H1 (cell line): ENCODE measurements at regions not wholly inside any gene's neighbourhood (a gene's known extent, or its start where the extent isn't known, plus 50 kb on each side); places are given as distances from the start of the nearest gene placed in this dataset.

Source experiments
- ATF2 ChIP-seq: IDR thresholded peaks from 2 replicates; pipeline ENCODE4 v1.6.1; 2012; ENCODE audit warnings: low read length, inconsistent platforms
- SIN3A ChIP-seq, 2 experiments: IDR thresholded peaks in 1 of 2; conservative IDR thresholded peaks in 1 of 2; 2 replicates each; pipeline ENCODE4 v1.6.1; 2011 to 2012; ENCODE audit warnings: low read length in 2 of 2, improper control_type of control experiment in 1 of 2, low read depth in 1 of 2, mild to moderate bottlenecking in 1 of 2
- TF ChIP-seq, protein P1 (sequence below): fragments of 300-600 bp; sonication (generic); IDR thresholded peaks from 2 replicates; pipeline ENCODE4 v1.7.1; 2012; ENCODE audit warnings: low read length, moderate library complexity, mild to moderate bottlenecking, inconsistent platforms; ENCODE audit not compliant: insufficient replicate concordance

DNA sequence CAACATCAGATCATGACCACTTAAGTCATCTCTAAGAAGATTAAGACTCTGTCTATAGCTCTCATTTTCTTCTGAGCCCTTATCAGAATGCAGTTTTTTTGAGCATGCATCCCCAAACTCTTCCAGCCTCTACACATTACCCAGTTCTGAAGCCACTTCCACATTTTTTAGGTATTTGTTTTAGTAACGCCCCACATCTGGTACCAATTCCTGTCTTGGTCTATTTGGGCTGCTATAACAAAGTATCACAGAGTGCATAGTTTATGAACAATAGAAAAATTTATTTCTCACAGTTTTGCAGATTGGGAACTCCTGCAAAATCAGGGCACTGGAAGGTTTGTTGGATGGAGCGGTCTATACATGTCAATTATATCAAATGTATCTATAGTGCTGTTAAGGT lies 107.7 kb upstream of the KCND2 start (continued):
- TF ChIP-seq, protein P1, sequence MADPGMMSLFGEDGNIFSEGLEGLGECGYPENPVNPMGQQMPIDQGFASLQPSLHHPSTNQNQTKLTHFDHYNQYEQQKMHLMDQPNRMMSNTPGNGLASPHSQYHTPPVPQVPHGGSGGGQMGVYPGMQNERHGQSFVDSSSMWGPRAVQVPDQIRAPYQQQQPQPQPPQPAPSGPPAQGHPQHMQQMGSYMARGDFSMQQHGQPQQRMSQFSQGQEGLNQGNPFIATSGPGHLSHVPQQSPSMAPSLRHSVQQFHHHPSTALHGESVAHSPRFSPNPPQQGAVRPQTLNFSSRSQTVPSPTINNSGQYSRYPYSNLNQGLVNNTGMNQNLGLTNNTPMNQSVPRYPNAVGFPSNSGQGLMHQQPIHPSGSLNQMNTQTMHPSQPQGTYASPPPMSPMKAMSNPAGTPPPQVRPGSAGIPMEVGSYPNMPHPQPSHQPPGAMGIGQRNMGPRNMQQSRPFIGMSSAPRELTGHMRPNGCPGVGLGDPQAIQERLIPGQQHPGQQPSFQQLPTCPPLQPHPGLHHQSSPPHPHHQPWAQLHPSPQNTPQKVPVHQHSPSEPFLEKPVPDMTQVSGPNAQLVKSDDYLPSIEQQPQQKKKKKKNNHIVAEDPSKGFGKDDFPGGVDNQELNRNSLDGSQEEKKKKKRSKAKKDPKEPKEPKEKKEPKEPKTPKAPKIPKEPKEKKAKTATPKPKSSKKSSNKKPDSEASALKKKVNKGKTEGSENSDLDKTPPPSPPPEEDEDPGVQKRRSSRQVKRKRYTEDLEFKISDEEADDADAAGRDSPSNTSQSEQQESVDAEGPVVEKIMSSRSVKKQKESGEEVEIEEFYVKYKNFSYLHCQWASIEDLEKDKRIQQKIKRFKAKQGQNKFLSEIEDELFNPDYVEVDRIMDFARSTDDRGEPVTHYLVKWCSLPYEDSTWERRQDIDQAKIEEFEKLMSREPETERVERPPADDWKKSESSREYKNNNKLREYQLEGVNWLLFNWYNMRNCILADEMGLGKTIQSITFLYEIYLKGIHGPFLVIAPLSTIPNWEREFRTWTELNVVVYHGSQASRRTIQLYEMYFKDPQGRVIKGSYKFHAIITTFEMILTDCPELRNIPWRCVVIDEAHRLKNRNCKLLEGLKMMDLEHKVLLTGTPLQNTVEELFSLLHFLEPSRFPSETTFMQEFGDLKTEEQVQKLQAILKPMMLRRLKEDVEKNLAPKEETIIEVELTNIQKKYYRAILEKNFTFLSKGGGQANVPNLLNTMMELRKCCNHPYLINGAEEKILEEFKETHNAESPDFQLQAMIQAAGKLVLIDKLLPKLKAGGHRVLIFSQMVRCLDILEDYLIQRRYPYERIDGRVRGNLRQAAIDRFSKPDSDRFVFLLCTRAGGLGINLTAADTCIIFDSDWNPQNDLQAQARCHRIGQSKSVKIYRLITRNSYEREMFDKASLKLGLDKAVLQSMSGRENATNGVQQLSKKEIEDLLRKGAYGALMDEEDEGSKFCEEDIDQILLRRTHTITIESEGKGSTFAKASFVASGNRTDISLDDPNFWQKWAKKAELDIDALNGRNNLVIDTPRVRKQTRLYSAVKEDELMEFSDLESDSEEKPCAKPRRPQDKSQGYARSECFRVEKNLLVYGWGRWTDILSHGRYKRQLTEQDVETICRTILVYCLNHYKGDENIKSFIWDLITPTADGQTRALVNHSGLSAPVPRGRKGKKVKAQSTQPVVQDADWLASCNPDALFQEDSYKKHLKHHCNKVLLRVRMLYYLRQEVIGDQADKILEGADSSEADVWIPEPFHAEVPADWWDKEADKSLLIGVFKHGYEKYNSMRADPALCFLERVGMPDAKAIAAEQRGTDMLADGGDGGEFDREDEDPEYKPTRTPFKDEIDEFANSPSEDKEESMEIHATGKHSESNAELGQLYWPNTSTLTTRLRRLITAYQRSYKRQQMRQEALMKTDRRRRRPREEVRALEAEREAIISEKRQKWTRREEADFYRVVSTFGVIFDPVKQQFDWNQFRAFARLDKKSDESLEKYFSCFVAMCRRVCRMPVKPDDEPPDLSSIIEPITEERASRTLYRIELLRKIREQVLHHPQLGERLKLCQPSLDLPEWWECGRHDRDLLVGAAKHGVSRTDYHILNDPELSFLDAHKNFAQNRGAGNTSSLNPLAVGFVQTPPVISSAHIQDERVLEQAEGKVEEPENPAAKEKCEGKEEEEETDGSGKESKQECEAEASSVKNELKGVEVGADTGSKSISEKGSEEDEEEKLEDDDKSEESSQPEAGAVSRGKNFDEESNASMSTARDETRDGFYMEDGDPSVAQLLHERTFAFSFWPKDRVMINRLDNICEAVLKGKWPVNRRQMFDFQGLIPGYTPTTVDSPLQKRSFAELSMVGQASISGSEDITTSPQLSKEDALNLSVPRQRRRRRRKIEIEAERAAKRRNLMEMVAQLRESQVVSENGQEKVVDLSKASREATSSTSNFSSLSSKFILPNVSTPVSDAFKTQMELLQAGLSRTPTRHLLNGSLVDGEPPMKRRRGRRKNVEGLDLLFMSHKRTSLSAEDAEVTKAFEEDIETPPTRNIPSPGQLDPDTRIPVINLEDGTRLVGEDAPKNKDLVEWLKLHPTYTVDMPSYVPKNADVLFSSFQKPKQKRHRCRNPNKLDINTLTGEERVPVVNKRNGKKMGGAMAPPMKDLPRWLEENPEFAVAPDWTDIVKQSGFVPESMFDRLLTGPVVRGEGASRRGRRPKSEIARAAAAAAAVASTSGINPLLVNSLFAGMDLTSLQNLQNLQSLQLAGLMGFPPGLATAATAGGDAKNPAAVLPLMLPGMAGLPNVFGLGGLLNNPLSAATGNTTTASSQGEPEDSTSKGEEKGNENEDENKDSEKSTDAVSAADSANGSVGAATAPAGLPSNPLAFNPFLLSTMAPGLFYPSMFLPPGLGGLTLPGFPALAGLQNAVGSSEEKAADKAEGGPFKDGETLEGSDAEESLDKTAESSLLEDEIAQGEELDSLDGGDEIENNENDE: no peak
- no peak for TF ChIP-seq SIN3A (conservative IDR thresholded peaks at IDR 0.05 in 1 of 2, IDR thresholded peaks at IDR 0.05 in 1 of 2; ENCODE audit: low read depth in 1 of 2, low read length in 2 of 2)
- no peak for TF ChIP-seq ATF2
